ENCODE measurements at regions not wholly inside any gene's neighbourhood (a gene's known extent, or its start where the extent isn't known, plus 50 kb on each side); places are given as distances from the start of the nearest gene placed in this dataset.
"Not testable (repeated sequence)": the region's sequence is repeated elsewhere in the genome, so short reads cannot be mapped to it uniquely, and the experiment has no call there.

DNA sequence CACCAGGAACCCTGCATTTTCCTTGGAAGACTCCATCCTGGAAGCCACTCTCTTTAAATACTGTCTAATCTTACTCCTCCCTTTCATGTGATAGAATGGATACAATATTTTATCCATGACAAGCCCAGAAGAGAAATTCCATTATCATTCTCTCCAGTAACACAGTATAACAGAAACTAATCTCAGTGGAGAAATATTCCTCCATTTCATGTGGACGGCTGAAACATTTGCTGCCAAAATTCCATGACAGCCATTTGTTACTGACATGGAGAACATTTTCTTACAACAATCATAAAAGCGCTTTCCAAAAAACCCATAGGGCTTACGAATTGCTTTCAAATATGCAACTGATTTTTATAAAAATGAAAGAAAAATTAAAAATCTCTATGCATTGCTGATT is 392.8 kb upstream of the KLF6 start:
- DNase-seq, result no peak

DNA sequence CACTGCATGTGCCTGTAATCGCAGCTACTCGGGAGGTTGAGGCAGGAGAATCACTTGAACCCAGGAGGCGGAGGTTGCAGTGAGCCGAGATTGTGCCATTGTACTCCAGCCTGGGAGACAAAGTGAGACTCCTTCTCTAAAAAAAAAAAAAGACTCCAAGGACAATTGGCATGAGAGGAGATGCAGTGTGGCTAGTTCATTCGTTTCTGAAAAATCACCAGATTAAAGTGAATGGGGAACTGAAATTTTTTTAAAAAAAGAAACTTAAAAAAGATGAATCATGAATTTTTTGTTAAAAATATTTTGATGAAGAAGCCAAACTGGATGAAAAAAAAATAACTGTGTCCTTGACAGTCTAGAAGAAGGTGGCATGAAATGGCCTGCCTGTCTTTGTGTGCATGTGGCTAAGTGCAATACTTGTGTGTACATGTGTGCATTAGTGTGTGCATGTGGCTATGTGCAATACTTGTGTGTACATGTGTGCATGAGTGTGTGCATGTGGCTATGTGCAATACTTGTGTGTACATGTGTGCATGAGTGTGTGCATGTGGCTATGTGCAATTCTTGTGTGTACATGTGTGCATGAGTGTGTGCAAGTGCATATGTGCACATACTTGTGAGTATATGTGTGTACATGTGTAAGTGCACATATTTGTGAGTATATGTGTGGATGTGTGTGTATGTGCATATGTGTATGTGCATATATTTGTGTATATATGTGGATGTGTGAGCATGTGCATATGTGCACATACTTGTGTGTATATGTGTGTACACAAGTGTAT is 391.7 kb upstream of the KLF6 start:
- DNase-seq, result no peak

DNA sequence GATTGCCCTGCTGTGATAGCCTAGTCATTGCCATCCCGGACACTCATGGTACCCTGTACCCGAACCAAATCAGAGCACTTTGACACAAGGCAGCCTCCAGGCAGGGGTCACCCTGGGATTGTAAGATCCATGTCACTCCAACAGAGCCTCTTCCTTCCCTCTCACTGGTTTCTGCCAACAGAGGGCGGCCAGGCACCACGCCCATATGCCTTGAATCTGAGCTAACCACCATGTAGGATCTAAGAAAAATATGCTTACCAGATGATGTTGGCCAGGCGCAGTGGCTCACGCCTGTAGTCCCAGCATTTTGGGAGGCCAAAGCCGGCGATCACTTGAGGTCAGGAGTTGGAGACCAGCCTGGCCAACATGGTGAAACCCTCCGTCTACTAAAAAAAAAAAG is 389.2 kb upstream of the KLF6 start:
- no peak for DNase-seq

DNA sequence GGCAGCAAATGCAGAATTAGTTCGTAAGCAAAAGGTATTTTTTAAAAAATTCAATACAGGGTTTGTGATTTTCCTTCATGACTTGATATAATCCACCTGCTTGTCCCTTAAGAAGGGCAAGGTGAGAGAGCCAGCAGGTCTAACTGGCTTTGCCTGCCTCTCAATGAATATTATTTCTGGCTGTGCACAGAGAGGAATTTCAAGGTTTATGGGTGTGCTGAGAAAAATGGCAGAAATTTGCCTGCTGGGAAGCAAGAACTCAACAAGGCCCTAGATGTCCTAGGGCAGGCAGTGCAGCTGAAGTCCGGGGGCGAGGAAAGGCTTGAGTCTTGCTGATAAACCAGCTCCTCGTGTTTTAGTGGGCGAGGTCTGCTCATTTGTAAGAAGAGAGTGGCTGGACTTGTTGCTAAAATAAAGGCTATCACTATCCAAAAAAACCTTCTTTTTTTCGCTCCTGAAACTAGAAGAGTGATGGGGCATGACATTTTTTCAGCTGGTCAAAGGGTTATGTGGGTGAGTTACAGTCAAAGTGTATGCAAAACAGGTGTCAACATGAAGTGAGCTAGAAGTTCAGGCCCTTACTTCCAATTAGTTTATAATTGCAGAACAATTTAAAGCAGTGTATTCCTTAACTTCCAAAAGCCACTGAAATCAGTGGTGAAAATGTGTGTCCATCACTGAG is 385.8 kb upstream of the KLF6 start:
- DNase-seq, result no peak

DNA sequence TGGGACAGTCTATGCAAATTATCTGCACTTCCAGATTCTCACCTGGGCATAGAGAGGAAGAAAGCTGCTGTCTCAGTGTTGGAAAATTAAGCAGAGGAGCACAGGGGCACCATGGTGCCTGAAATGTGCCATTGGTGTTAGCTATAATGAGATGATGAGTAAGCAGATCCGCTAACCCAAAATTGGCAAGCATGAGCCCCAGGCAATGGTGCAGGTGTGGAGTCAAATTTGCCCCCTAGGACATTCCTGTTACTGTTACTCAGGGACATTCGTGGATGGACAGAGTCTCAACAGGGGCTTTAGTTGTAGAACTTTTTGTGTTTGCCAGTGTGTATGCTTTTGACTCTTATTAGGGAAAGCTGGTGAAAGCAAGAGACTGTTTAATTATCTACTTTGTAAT is 385.2 kb upstream of the KLF6 start:
- no peak for DNase-seq

DNA sequence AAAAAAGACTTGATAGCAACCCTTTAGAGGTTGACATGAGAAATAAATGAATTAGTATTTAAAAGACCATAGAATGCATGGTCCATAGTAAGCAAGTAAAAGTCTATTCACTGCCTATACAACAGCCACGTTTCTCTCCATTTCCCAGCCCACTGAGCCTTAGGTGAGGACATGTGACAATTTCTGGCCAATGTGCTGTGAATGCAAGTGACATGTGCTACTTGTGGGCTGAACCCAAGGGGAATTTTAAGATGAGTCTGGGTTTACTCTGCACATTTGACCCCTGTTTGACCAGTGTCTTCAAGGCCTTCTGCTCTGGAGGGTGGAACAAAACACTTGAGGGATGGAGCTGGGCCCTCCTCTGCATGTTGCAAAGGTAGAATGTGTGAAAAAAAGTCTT is 384.4 kb upstream of the KLF6 start:
- no peak for DNase-seq

DNA sequence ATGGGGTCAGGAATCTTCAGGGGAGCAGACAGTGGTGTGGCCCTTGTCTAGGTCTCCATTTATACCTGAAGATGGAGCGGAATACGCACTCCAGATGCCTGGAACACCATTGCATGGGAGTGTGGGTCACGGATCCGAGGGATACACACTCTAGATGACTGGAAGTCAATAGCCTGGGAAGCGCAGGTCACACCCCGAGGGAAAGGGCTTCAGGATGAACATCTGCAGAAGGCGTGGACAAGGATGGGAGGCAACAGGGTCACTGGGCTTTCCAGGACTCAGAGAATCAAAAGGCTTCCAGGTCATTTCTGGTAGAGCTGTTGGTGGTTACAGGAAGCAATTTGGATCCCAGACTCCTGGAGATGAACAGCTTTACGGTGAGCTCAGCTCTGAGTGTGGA is 382.2 kb upstream of the KLF6 start:
- DNase-seq, result no peak

DNA sequence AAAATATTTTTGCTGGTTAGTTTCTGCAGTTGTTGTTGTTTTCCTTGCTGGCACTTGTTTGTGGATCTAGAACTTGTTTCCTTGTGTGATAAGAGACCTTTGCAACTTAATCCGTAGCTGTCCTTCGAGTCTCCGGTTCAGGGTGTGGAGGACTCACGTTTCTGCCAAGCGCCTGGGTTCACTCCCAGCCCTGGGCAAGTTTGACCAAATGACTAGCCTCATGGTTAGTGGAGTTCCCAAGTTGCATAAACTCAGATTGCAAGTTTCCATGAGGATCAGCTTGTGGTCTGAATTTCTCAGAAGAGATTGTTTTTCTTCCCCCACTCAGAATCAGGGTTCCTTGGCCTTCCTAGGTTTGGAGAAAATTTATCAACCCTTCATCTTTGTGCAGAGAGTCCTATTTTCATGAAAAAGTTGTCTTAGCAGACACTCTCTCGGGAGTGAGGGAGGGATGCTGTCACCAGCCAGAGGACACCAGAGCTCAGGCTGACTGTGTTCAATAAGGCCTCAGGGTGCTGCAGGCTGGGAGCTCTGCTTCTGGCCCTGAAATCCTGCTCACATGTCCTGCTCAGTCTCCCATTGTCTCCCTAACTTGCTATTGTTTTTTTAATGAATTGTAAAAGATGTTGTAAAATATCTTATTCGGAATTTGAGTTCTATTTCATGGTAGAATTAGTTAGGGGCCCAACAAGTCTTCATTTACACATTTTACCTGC is 377.7 kb upstream of the KLF6 start:
- DNase-seq, result no peak

DNA sequence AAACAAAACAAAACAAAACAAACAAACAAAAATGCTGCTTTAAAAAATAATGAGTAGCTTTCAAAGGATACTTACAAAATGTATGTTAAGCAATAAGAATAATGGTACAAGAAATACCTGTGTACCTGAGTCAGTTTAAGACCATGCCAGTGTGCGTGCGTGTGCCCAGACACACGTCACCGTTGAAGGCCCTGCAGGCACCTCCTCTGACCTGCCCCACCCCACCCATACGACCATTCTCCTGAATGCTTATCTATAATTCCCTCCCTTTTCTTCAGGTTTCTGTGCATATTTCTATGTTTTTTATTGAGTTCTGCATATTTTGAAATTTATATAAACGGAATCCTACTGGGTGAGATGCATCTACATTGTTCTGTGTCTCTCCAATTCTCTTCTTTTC is 374.2 kb upstream of the KLF6 start:
- DNase-seq, result no peak

DNA sequence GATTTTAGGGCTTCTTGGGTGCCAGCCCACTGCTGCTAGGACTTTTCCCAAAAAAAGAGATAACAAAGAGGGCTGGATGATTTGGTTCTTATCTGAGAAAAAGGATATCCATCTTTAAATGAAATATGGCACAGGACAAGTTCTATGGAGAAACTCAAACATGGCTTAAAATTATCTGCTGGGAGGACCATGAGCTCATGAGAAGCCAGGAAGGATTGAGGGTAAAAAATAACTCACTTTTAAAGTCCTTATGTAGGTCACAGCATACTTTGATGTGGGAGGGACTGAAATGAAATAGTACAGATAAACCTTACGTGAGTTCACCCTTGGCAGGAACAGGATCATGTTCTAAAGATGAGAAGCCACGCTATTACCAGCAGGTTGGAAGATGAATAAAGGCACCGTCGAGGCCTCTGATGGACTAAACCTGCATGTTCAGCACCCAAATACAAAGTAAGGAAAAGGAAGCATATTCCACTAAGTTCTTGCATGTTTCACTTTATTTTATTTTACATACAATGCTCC is 369.2 kb upstream of the KLF6 start:
- no peak for DNase-seq

DNA sequence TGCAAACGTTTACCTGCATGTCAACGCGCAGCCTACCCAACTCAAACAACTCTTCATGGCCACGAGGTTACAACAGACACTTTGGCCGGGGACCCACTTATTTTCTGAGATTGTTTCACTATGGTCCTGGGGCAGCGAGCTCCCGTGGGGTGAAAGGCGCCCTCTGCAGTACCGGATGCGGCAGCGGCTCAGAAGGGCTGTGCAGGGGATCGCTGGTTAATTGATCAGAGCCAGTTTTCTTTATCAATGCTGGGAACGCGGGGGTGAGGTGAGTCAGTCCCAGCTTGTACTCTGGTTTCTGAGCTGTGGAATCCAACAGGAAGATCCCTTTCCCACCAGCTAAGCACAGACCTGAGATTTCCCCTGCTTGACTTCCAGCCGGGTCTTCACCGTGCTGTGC is 366.5 kb upstream of the KLF6 start:
- DNase-seq, result no peak

DNA sequence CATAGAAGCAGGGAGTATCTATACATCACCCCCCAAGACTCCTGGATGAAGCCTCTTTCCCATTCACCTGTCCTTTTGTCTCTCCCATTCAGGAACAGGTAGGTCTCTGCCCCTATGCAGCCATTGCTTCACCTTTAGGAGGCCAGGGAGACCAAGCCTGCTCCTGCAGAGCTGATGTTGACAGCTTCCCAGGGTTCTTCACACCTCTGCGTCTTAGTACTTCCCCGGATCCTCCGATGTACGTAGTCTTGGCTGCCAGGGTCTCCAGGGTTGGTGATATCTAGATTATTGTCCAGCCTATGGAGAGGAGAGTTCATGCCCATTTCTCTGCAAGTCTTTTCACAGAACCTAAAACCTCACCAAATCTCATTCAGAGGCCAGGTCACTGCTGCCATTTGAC is 365.7 kb upstream of the KLF6 start:
- DNase-seq, result no peak

DNA sequence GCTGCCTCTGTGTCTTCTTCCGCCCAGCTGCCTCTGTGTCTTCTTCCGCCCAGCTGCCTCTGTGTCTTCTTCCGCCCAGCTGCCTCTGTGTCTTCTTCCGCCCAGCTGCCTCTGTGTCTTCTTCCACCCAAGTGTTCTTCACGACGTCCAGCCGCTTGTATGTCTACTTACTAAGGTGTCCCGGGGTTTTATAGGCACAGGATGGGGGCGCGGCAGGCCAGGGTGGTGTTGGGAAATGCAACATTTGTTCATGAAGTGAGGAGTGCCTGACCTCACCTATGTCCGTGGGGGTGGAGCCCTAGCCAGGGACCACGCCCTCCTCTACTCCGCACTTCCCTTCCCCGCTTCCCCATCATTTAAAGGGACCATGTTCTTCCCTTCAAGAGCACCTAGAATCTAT is 364.5 kb upstream of the KLF6 start:
- DNase-seq, result not testable (repeated sequence)

DNA sequence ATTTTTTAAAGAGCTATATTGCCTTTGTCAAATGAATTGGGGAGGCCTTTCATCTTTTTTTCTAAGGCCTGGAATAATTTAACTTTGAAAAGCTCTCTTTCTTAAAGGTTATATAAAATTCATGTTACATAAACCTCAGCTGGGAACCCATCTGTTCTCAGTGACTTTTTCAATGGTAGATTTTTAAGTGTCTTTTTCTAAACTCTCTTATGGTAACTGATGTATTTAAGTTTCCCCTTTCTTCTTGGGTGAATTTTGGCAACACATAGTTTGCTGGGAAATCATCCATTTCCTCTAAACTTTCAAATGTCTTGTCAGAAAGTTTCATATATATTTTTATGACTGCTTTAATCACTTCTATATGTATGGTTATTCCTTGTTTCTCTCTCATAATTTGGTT is 362.2 kb upstream of the KLF6 start:
- DNase-seq, result no peak

DNA sequence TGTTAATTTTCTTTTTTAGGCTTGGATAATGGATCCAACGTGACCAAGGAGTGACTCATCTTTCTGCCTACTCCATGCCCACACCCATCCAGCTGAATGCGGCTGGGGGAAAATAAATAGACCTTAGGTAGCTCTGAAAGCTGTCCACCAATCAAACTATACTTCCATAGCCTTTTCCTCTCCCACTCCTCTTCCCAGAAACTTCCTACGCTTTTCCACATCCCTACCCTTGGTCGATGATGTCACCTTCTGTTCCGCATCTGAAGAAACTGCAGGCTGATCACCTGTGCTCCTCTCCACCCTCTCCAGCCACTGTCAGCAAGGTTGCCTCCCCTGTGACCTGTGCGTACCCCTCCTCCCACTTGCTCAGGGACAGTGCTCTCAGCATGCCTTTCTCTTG is 359.8 kb upstream of the KLF6 start:
- DNase-seq, result no peak

DNA sequence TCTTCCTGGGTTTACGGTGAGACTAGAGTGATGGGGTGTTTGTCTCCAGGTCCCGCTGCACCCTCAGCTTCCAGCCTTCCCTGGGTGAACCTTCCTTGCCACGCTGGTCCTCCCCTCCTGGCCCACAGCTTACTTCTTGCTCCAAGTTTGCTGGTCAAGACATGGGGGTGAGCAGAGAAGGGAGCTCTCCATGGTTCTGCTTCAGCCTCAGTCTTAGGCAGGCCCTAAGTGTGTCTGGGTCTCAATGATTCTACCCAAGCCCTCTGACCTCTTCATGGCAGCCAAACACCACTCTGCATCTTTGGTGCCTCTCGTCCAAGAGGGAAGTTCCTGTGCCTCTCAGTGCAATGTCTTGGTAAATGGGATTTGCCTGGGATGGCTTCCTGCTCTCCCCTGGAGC is 356.5 kb upstream of the KLF6 start:
- DNase-seq, result no peak

DNA sequence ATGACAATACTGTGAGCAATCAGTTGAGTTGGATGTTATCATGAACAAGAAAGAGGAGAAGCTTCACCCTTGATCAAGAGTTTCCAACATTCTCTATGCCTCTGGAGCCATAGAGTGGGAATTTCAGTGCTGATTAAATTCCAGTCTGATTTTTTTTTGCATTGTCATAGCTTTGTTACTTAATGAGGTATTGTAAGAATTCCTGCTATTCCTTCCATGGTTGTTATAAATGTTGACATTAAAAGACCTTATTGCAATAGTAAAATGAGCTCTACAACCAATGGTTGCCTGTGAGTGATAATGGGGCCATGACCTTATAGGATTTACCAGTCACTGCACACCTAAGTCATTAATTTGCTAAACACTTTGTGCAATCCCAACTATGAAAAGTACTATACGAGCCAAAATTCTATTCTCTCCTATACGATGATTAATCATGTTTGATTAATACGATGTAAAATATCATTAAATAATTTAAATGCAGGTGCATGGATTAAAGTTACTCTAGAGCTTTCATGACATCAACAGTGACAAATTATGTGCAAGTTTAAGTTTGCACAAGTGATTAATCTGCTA is 353.2 kb upstream of the KLF6 start:
- DNase-seq, result no peak

DNA sequence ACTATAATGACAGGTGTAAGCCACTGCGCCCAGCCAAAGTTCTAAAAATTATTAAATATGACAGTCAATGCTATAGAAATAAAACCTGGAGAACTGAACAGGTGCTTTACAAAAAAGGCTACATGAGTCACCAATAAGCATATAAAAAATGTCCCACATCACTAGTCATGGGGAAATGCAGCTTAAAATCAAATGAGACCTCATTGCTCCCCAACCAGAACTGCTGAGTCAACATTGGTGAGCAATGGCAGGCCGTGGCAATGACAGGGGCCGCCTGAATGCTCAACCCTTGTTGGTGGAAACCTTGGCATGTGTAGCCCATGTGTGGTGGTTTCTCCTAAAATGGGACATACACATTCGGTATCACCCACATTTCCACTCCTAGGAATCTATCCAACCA is 352.3 kb upstream of the KLF6 start:
- no peak for DNase-seq

DNA sequence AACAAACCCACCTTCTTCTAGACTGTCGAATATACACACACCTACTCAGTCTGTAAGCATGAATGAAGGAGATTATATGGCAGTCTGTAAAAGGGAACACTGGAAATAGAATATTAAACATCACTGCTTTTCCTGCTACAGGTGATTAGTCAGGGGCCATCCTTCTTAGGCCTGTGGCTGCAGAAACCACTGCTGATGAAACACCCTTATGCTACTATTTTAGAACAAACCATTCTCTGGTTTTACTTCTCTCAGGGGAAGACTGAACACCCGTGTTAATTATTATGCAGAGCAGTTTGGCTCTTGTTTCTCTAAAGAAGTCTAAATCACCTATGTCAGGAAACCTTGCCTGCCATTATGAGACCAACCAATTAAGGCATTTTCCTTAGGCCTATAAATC is 351.1 kb upstream of the KLF6 start:
- no peak for DNase-seq

DNA sequence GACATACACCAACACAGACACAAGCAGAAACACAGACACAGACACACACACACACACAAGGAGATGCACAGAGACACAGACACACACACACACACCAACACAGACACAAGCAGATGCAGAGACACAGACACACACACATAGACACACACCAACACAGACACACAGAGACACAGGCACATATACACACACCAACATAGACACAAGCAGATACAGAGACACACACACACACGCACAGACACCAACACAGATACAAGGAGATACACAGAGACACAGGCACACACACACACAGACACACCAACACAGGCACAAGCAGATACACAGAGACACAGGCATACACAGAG is 347.2 kb upstream of the KLF6 start:
- no peak for DNase-seq

DNA sequence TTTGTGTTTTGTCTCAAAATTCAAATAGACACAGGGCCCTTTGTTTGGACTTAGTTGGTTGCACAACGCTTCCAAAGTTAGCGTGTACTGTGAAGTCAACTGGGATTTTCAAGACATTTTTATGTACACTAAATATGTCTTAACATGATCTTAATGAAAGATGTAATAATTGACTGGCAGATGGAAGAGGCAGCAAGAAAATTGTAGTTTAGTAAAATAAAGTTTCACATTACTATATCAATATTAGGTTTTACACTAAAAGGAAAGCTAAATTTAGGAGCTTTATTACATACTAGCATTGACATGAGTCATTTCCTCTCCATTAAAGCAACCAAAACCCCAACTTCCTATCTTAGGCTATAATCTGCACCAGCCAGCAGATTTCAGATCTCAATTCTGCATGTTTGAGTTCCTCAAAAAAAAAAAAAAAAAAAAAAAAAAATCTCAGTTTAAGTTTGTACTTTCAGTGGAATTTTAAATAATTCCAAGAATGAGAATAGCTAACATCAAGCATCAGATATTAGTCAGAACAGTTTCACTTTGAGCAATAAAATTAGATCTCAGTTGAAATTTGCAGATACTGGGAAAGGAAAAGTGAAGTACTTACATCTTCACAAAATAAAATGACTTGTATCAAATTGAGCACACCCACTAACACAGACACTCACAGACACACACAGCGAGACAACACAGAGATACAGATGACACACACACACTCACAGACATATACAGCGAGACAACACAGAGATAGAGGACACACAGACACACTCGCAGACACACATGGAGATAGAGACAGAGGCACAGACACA is 346.6 kb upstream of the KLF6 start:
- no peak for DNase-seq

DNA sequence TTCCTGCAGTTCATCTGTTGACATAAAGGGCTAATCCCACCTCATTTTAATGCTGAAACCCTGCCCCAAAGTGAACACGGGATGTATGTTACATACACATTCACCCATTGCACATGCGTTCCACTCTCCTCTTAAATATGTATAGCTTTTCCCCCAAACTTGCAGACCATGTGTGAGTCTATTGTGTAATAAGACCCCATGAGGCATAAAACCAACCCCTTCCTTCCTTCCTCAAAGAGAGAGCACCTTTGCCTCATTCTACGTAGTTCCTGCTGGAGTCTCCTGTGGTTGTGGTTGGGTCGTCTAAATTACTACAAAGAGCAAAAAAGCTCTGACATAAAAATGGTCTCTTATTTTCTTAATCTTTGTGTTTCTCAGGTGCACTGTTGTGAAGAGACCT is 345.7 kb upstream of the KLF6 start:
- no peak for DNase-seq

Data from left hindlimb (tissue), 1 donor.